BLaER1 (cell line): ENCODE measurements at regions not wholly inside any gene's neighbourhood (a gene's known extent, or its start where the extent isn't known, plus 50 kb on each side); places are given as distances from the start of the nearest gene placed in this dataset.
"Not testable (repeated sequence)": the region's sequence is repeated elsewhere in the genome, so short reads cannot be mapped to it uniquely, and the experiment has no call there.

Source experiments
- H3K27ac ChIP-seq: shearing (Covaris generic); formaldehyde crosslinking; 2 replicates; pipeline ENCODE4 v1.8.1; 2022
- H3K27me3 ChIP-seq: shearing (Covaris generic); formaldehyde crosslinking; 2 replicates; pipeline ENCODE4 v1.8.1; 2022
- H3K36me3 ChIP-seq: shearing (Covaris generic); formaldehyde crosslinking; 2 replicates; pipeline ENCODE4 v1.8.1; 2022
- H3K4me1 ChIP-seq: shearing (Covaris generic); formaldehyde crosslinking; 2 replicates; pipeline ENCODE4 v1.8.1; 2022
- H3K4me2 ChIP-seq: shearing (Covaris generic); formaldehyde crosslinking; 2 replicates; pipeline ENCODE4 v1.8.1; 2022
- H3K4me3 ChIP-seq: shearing (Covaris generic); formaldehyde crosslinking; 2 replicates; pipeline ENCODE4 v1.8.1; 2022
- H3K9ac ChIP-seq: shearing (Covaris generic); formaldehyde crosslinking; 2 replicates; pipeline ENCODE4 v1.8.1; 2022
- H3K9me3 ChIP-seq: shearing (Covaris generic); formaldehyde crosslinking; 2 replicates; pipeline ENCODE4 v1.8.1; 2022
- H4K20me1 ChIP-seq: shearing (Covaris generic); formaldehyde crosslinking; 2 replicates; pipeline ENCODE4 v1.8.1; 2022
- Cebpa-rat ChIP-seq: shearing (Covaris generic); IDR thresholded peaks from 2 replicates; pipeline ENCODE4 v1.8.1; 2022

DNA sequence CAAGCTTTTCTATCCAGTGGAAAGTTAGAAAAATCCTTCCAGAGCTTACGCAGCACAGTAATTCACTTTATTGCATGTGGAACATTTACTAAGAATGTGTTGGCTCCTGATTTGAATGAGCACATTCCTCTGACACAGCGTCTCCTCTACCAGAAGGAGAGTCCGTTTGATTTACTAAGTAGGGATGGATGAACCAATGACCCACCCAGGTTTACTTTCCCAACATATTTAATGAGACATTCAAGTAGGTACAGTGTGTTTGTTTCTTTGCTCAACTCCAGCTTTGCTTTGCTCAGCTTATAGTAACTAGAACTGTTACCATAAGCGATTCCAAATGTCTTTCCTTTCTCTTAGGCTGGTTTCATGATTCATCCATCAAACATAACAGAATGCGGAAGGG, 161.7 kb downstream of the SMARCA1 start:
- no peaks in the 10 kb centered on the region for H3K9me3 ChIP-seq
- no peak overlapping the region for H3K9ac ChIP-seq
- no peak for TF ChIP-seq Cebpa-rat
- no peak overlapping the region for H3K4me3 ChIP-seq
- no peaks in the 10 kb centered on the region for H3K36me3 ChIP-seq
- H3K27me3 ChIP-seq: peaks cover 20% of the 10 kb centered on the region
- no peak overlapping the region for H3K27ac ChIP-seq
- H3K4me2 ChIP-seq: no peak overlapping the region
- H3K4me1 ChIP-seq: no peaks in the 10 kb centered on the region
- no peaks in the 10 kb centered on the region for H4K20me1 ChIP-seq

GRCh38 chrX:129360175-129360574, 163.1 kb downstream of the SMARCA1 start:
- no peak for TF ChIP-seq Cebpa-rat
- no peaks in the 10 kb centered on the region for H3K4me1 ChIP-seq
- H3K27ac ChIP-seq: no peak overlapping the region
- no peak overlapping the region for H3K9ac ChIP-seq
- no peak overlapping the region for H3K4me3 ChIP-seq
- H3K4me2 ChIP-seq: no peak overlapping the region
- H4K20me1 ChIP-seq: no peaks in the 10 kb centered on the region
- H3K27me3 ChIP-seq: peaks cover 17% of the 10 kb centered on the region
- no peaks in the 10 kb centered on the region for H3K9me3 ChIP-seq
- H3K36me3 ChIP-seq: no peaks in the 10 kb centered on the region

GRCh38 chrX:129359269-129359668, 164.0 kb downstream of the SMARCA1 start:
- no peaks in the 10 kb centered on the region for H4K20me1 ChIP-seq
- H3K4me1 ChIP-seq: no peaks in the 10 kb centered on the region
- no peaks in the 10 kb centered on the region for H3K36me3 ChIP-seq
- H3K4me2 ChIP-seq: no peak overlapping the region
- no peak overlapping the region for H3K9ac ChIP-seq
- no peaks in the 10 kb centered on the region for H3K9me3 ChIP-seq
- H3K27ac ChIP-seq: no peak overlapping the region
- peaks cover 9% of the 10 kb centered on the region; the same call in 1 of the 2 replicates for H3K27me3 ChIP-seq
- no peak for TF ChIP-seq Cebpa-rat
- no peak overlapping the region for H3K4me3 ChIP-seq

DNA sequence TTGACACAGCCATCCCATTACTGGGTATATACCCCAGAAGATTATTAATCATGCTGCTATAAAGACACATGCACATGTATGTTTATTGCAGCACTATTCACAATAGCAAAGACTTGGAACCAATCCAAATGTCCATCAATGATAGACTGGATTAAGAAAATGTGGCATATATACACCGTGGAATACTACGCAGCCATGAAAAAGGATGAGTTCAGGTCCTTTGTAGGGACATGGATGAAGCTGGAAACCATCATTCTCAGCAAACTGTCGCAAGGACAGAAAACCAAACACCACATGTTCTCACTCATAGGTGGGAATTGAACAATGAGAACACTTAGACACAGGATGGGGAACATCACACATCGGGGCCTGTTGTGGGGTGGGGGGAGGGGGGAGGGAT, 165.9 kb downstream of the SMARCA1 start:
- not testable (repeated sequence) for H4K20me1 ChIP-seq, H3K9me3 ChIP-seq, H3K27me3 ChIP-seq, H3K27ac ChIP-seq, H3K9ac ChIP-seq, H3K4me3 ChIP-seq, H3K4me2 ChIP-seq, H3K36me3 ChIP-seq, H3K4me1 ChIP-seq

GRCh38 chrX:129347291-129347690, 176.0 kb downstream of the SMARCA1 start:
- peaks cover 21% of the 10 kb centered on the region for H3K27me3 ChIP-seq
- H3K4me3 ChIP-seq: no peak overlapping the region
- no peak overlapping the region for H3K9ac ChIP-seq
- no peaks in the 10 kb centered on the region for H3K36me3 ChIP-seq
- TF ChIP-seq Cebpa-rat: no peak
- H3K9me3 ChIP-seq: peaks cover 13% of the 10 kb centered on the region; the same call in 1 of the 2 replicates
- no peaks in the 10 kb centered on the region for H4K20me1 ChIP-seq
- H3K4me1 ChIP-seq: no peaks in the 10 kb centered on the region
- no peak overlapping the region for H3K4me2 ChIP-seq
- H3K27ac ChIP-seq: no peak overlapping the region

DNA sequence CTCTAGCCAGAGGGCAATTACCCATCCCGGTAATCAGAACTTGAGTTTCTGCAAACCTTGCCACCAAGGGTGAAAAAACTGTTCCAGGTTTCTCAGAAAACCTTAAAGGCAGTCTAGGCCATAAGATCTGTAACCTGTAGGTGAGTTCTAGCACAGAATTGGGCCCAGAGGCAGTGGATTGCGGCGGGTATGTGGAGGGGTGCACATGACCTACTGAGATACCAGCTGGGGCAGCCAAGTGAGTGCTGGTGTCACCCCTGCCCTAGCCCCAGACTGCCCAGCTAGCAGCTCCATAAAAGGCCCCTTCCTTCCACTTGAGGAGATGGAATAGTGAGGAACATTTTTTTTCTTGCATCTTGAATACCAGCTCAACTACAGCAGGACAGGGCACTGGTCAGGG, 176.7 kb downstream of the SMARCA1 start:
- peaks cover 21% of the 10 kb centered on the region for H3K27me3 ChIP-seq
- no peak for TF ChIP-seq Cebpa-rat
- no peak overlapping the region for H3K4me2 ChIP-seq

DNA sequence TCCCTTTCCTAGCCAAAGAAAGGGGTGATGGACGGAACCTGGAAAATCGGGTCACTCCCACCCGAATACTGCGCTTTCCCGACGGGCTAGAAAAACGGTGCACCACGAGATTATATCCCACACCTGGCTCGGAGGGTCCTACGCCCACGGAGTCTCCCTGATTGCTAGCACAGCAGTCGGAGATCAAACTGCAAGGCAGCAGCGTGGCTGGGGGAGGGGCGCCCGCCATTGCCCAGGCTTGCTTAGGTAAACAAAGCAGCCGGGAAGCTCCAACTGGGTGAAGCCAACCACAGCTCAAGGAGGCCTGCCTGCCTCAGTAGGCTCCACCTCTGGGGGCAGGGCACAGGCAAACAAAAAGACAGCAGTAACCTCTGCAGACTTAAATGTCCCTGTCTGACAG, 186.0 kb downstream of the SMARCA1 start:
- H3K27ac ChIP-seq, H3K36me3 ChIP-seq, H3K9ac ChIP-seq, H3K27me3 ChIP-seq, H3K4me2 ChIP-seq, H3K4me3 ChIP-seq, H3K4me1 ChIP-seq, H4K20me1 ChIP-seq: not testable (repeated sequence)
- peaks cover 30% of the 10 kb centered on the region for H3K9me3 ChIP-seq

More for the DNA sequence above, 176.7 kb downstream of the SMARCA1 start:
- Histone ChIP-seq H4K20me1 (no peaks in the 10 kb centered on the region), H3K27ac (no peak overlapping the region), H3K9ac (no peak overlapping the region), H3K4me3 (no peak overlapping the region), H3K4me1 (no peaks in the 10 kb centered on the region), H3K9me3 (peaks cover 13% of the 10 kb centered on the region; the same call in 1 of the 2 replicates), H3K36me3 (no peaks in the 10 kb centered on the region)

GRCh38 chrX:129323115-129323514, 200.2 kb downstream of the SMARCA1 start:
- no peaks in the 10 kb centered on the region for H3K9me3 ChIP-seq
- no peak overlapping the region for H3K4me2 ChIP-seq
- H3K9ac ChIP-seq: no peak overlapping the region
- H3K36me3 ChIP-seq: no peaks in the 10 kb centered on the region
- peaks cover 67% of the 10 kb centered on the region for H3K27me3 ChIP-seq
- no peak overlapping the region for H3K4me3 ChIP-seq
- no peak overlapping the region for H3K27ac ChIP-seq
- TF ChIP-seq Cebpa-rat: no peak
- H3K4me1 ChIP-seq: no peaks in the 10 kb centered on the region
- no peaks in the 10 kb centered on the region for H4K20me1 ChIP-seq

- no peak for TF ChIP-seq Cebpa-rat
- H4K20me1 ChIP-seq: no peaks in the 10 kb centered on the region; the same call in 1 of the 2 replicates
- peaks cover 91% of the 10 kb centered on the region for H3K27me3 ChIP-seq
- H3K27ac ChIP-seq: no peak overlapping the region
- no peak overlapping the region for H3K4me2 ChIP-seq
- H3K9me3 ChIP-seq: no peaks in the 10 kb centered on the region
- no peaks in the 10 kb centered on the region for H3K4me1 ChIP-seq
- H3K36me3 ChIP-seq: no peaks in the 10 kb centered on the region
- no peak overlapping the region for H3K9ac ChIP-seq
- no peak overlapping the region for H3K4me3 ChIP-seq
These were observed 204.9 kb downstream of the SMARCA1 start for GRCh38 chrX:129318375-129318774.

DNA sequence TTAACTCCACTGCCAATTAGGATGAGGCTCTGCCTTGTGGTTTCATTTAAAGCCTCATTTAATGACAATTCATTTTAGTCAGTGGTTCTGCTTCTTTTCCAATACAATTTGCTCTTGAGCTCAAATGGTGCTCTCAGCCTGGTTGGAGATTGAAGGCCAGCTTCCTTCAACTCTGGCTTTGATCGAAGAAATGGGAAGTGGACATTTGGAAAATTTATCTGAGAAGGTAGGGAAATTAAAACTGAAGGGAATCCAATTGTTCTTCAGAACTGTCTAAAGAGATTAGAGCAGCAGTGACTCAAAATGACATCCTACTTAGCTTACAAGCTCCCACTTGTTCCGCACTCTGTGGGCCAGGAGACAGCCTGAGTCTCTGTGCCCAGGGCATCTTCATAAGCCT, 206.8 kb downstream of the SMARCA1 start:
- Histone ChIP-seq H3K4me1 (no peaks in the 10 kb centered on the region), H3K27ac (no peak overlapping the region), H3K27me3 (peaks cover 88% of the 10 kb centered on the region), H3K36me3 (no peaks in the 10 kb centered on the region), H3K4me3 (no peak overlapping the region), H4K20me1 (no peaks in the 10 kb centered on the region; the same call in 1 of the 2 replicates), H3K9ac (no peak overlapping the region), H3K4me2 (no peak overlapping the region), H3K9me3 (no peaks in the 10 kb centered on the region)
- TF ChIP-seq Cebpa-rat: no peak

- no peak for TF ChIP-seq Cebpa-rat
- Histone ChIP-seq H3K36me3 (no peaks in the 10 kb centered on the region), H3K27me3 (peaks cover 61% of the 10 kb centered on the region), H4K20me1 (no peaks in the 10 kb centered on the region), H3K9me3 (no peaks in the 10 kb centered on the region), H3K9ac (no peak overlapping the region), H3K4me3 (no peak overlapping the region), H3K4me2 (no peak overlapping the region), H3K27ac (no peak overlapping the region), H3K4me1 (no peaks in the 10 kb centered on the region)
These were observed 213.3 kb downstream of the SMARCA1 start for GRCh38 chrX:129310000-129310399.
